ENCODE measurements at regions not wholly inside any gene's neighbourhood (a gene's known extent, or its start where the extent isn't known, plus 50 kb on each side); places are given as distances from the start of the nearest gene placed in this dataset.
A peak's percentile ranks its signal among the peaks of the same experiment; 100 is the strongest.
"Not testable (repeated sequence)": the region's sequence is repeated elsewhere in the genome, so short reads cannot be mapped to it uniquely, and the experiment has no call there.

DNA sequence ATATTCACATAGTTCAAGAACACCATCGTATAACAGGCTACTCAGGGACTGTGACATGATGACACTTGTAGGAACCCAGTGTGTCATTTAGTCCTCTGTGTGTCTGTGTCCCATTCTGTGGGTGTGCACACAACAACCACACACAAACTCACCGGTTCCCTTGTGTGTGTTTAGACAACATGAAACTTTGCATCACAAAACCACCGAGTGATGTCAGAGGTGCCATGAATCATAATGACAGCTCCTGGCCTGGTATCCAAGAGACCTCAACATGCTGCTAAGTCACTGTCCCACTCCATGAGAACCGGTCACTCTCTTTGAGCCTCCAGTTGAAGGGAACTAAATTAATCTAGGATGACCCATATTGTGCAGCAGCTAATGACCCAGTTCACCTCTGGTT, 421.3 kb downstream of the PREX1 start:
- DNase-seq (ENCODE audit: low read depth, low spot score): peak; percentile 45

DNA sequence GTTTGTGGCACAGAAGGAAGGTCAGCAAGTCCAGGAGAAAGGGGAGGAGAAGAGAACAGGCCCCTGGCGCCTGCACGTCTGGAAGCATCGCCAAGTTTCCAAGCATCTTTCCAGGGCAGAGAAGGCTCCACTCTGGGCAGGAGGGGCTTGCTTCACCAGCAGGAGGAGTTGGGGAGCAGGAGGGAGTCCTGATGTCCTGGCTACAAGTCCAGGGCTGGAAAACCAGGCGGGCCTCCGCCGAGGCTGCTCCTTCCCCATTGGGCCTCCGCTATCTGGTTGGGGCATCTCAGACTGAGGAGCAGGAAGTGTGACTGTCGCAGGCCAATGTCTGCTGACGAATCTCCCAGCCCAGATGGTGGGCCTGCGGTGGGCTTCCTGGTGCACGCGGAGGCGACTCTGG, 421.9 kb downstream of the PREX1 start:
- peak; percentile 76 for DNase-seq (ENCODE audit: low read depth, low spot score)

DNA sequence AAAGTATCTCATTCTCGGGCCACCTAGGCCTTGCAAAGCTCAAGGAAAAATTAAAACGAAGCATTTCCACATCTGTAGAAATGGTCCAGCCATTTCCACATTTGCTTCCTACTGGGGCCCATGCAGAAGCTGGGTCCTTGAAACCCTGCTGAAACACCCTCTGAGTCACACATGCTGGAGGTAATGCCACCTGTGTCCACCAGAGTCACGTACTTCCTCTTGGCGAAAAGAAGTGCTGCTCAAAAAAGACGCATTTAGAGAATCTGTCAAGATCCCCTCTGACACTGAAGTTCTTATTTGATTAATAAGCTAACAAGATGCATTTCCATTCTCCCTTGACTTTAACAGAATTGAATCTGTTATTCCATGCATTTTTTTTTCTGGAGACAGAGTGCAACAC, 423.2 kb downstream of the PREX1 start:
- DNase-seq (ENCODE audit: low read depth, low spot score): no peak

DNA sequence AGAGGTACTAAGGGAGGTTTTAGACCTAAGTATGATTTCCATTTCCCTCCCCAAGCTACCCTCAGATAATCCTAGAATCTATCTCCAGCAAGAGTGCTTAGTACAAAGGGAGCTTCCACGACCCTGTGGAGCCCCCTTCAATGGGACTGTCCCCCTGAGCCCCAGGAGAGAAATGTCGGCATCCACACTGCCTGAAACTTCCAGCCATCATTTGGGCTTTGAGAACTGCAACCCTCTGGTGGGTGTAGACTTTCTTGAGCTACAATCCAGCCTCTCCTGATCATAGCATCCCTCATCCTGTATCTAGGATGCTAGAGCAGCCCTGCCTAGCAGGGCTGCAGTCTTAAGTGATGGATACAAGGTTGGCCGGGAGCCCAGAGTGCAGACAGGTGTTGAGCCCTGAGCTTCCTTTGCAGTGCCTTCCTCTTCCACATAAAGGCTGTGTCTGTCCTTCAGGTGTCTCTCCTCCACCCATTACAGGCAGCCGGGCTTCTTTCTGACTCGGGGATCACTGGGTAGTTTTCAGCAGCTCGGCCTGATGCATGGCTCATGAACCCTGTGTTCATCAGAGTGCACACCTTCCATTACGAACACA, 424.5 kb downstream of the PREX1 start:
- DNase-seq (ENCODE audit: low read depth, low spot score): no peak

DNA sequence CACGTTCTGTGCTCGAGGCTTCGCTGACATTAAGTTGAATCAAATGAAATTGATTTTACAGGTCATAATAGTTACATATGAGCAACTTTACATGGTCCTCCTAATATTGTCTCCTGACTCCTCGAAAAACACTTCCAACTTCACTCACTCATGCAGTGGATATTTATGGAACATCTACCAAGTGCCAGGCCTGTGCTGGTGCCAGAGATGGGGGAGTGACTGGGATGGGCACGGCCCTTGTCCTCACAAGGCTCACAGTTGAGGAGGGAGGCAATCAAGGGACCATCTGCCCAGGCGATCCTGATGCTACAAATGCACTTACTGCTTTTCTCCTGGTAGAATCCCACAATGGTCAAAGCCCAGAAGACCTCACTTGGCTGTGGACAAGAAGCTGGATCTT, 426.4 kb downstream of the PREX1 start:
- DNase-seq (ENCODE audit: low read depth, low spot score): no peak

DNA sequence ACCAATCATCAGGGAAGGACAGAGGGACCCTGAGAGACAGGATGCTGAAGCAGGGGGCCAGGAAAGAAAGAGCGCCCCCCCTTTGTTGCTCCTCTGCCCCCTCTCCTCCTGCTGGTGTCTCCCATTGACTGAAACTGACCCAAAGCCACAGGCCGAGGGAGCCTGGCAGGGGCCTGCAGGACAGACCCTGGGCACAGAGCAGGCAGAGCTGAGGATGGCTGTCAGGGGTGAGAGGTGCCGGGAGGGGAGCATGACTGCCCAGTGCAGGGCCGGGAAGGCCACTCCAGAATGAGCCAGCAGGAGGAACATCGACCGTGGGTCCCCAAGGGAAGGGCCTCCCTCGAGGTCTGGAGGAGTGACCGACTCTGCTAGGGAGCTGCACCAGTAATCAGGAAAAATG, 427.8 kb downstream of the PREX1 start:
- DNase-seq (ENCODE audit: low read depth, low spot score): no peak

DNA sequence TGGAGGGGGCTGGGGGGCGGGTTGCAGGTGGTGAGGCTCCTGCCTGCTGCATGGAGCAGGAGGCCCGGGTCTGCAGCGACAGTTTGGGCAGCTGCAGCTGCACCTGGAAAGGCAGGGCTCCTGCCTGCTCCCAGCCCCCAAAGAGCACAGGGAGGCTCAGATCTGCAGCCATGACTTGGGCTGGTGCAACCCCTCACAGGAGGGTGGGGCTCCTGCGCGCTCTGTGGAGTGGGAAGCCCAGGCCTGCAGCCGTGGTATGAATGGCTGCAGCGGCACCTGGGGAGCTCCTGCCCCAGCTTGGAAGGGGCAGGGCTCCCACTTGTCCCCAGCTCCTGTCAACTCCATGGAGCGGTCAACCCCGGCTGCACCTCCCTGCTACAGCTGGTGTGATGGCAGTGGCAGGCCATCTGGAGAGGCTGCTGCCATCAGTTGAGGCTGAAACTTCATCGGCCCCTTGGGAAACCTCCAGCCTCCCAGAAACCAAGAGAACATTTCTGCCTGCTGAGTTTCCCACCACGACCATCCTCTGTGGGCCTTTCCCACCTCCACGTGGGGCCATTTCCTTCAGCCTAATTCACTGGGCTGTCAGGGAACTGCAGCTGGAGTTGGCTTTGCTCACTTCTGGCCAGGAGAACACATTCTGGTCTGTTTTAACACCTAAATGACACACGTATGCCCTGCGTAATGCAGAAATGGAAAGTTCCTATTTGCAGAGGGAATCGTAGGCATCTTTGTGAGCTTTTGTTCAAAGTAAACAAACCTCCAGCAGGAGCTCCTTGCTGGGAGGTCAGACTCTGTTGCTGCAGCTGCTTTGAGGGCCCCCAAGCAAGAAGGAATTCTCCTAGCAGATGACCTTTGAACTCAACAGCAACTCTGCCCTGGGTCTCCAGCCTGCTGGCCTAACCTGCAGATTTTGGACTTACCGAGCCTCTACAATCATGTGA, 429.0 kb downstream of the PREX1 start:
- no peak for DNase-seq (ENCODE audit: low read depth, low spot score)

DNA sequence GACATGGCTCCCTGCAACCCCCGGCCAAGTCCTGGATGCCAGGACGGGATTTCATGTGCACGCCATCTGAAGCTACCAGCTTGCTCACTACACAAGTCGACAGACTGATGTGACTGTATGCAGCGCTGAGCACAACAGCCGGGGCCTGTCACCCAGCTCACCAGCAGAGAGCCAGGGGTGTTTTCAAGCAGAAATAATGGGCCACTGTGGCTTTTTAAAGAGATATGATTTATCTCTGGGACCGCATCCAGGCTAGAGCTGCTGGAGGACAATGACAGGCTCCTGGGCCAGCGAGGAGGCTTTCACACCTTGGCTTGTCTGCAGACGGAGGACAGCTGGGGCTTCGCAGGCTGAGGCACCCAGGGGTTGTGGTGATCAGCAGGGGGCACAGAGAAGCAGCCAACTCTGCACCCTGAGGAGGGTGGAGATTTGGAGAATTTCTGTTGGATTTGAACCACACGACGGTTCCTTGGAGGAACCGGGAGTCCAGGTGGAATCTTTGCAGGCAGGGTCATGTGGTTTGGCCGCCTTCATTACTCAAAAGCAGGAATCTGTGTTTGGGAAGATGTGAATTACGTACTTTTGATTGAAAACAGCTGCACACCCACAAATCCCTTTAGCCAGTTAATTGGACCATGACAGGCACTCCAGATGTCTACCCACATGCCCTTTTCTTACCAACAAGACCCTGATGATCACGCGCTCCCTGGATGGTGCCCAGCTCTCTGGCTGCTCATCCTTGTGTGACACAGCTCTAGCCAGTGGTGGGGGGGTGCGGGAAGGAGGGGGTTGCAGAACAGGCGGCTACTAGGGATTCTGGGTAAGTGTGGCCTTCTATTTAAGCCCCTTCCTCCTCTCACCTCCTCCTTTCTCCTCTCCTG, 430.6 kb downstream of the PREX1 start:
- not testable (repeated sequence) for DNase-seq (ENCODE audit: low read depth, low spot score)

DNA sequence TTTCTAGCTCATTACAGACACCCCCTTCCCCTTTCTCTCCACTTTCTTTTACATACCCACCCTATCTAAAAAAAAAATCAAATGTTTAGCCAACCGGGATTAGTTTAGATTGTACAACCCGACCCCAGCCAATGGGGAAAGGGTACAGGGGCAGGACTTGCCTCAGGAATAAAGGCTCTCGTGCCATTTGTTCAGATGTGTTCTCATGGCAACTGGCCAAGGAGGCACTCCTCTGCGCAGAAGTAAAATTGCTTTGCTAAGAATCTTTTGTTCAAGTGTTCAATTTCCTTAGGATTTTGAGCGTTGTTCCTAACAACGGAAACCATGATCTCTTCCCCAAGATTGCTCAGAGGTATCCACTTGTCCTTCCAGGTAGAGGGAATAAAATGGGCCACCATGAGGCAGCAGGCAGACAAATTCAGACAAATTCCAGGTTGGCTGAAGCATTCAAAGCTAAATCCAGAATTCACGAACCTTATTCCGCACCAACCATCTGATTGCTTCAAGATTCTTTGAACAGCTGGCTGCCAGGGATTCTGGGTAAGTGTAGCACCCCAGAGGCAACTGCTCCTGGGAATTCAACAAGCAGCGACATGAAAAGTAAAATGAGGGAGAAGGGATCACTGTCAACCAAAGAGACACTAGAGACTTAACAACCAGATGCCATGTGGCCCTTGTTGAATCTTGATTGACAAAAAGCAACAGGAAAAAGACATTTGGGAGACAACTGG, 431.8 kb downstream of the PREX1 start:
- no peak for DNase-seq (ENCODE audit: low read depth, low spot score)

DNA sequence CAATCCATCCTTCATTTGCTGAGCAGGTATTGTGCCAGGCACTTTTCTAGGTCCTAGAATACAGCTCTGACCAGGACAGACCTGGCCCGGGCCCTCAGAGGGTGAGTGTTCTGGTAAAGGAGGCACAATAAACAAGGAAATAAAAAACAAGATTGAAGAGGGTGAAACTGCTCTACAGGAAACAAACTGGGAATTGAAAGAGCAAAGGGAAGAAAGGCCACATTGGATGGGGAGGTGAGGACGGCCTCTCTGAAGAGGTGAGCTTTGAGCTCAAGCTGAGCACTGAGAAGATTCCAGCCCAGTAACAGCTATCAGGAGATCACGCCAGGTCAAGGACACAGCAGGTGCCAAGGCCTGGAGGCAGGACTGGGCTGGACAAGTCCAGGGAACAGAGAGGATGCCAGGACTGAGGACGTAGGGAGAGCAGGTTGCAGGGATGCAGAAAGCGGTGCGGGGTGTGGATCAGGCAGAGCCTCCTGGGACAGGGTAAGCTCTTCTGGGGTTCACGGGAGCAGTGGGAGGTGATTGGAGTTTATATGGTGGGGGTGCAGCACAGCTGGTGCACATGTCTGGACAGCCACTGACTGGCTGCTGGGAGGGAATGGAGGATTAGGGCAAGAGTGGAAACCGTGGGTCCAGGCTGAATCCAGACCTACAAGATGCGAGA, 433.3 kb downstream of the PREX1 start:
- DNase-seq (ENCODE audit: low read depth, low spot score): no peak

DNA sequence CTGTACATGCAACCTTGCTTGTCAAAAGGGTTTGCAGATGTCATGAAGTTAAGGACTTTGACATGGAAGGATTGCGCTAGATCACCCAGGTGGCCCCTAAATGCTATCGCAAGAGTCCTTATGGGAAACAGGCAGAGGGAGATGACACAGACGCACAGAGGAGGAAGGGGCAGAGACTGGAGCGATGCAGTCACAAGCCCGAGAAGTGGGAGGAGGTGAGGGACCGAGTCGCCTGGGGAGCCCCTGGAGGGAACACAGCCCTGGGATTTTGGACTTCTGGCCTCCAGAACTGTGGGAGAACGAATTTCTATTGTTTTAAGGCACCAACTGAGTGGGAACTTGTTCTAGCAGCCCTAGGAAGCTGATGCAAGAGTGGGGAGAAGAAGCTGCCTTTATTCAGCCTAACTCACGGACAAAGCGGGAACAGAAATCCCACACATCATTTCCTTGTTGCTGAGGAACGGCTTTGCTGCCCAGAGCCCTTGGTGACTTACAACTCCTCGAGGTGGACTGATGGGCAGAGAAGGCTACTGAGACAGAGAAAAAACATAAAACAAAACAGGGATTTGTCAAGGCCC, 434.0 kb downstream of the PREX1 start:
- DNase-seq (ENCODE audit: low read depth, low spot score): no peak

DNA sequence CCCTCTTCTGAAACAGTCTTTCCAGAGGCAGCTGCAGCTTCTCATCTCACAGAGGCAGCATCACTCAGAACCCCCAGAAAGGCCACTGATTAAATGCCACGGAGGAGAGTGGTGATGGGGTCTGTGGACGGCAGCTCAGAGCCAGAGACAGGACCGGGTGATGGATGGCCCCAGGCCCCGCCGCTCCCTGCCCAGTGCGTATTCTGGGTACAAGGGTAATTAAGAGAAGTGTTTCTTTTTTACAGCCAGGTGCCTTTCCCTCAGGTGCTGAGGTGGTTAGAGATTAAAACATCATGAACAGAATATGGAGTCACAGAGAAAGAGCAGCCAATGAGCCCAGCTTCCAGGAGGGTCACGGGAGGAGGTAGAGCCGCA, 434.5 kb downstream of the PREX1 start:
- no peak for DNase-seq (ENCODE audit: low read depth, low spot score)

DNA sequence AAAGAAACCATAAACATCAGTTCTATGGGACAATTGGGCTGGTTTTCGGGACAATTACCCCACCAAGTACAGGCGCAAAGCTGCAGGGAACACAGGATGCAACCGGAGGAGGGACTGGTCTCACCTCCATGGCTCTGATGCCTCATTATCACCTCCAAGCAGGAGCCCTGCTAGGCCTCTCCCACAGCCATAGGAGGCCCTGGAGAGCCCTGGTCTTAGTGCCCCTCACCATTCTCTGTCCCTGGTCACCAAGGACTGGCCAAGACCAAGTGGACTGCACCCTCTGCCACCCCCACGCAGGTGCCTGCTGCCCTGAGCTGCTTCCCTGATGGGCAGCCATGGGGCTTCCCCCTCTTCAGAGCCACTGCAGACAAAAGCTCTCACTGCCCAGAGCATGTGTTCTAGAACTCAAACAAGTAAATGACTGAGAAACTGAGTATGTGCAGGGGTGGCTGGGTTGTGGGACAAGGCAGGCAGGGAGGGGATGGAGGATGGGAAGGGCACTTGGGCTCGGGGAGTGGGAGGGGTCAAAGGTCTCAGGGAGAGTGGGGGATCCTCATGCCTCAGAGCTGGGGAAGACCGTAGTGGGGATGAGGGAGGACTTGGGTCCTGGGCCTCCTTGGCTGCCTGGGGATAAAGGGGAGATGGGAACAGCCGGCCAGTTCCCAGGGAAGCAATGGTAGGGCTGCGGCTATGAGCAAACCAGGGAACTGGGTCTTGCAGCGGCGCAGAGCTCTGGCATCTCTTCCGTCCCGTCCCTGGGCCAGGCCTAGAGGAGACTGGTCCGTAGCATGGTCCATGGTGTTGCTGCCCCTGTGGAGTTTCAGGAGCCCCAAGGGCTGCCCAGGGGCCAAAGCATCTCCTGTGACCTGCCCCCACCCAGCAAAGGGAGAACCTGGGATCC, 435.1 kb downstream of the PREX1 start:
- DNase-seq (ENCODE audit: low read depth, low spot score): no peak

DNA sequence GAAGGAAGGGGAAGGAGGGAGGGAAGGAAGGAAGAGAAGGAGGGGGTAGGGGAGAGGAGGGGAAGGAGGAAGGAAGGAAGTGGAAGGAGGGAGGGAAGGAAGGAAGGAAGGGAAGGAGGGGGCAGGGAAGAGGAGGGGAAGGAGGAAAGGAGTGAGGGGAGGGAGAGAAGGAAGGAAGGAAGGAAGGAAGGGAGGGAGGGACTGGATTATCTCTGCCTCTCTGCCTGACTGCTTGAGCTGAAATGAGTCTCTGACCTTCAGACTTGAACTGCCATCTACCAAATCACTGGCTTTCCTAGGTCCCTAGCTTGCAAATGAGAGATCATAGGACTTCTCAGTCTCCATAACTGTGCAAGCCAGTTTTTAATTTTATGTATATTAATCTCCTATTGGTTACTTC, 436.8 kb downstream of the PREX1 start:
- no peak for DNase-seq (ENCODE audit: low read depth, low spot score)

DNA sequence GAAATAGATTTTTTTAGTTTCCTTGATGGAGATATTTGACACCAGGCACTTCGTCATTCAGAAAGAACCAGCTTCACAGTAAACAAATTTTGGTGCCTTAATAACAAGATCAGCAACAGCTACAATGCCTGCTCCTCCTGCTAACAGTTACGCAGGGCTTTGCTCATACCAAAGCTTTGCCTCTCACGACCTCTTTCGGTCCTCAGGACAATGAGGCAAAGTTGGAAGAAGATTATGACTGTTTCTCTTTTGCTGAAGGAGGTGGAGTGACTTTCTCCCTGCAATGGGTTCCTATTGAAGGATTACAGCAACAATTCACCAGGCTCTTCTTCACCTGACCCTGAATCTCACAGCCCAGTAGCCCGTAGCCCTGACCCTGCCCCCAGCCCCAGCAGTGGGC, 440.1 kb downstream of the PREX1 start:
- DNase-seq (ENCODE audit: low read depth, low spot score): no peak

DNA sequence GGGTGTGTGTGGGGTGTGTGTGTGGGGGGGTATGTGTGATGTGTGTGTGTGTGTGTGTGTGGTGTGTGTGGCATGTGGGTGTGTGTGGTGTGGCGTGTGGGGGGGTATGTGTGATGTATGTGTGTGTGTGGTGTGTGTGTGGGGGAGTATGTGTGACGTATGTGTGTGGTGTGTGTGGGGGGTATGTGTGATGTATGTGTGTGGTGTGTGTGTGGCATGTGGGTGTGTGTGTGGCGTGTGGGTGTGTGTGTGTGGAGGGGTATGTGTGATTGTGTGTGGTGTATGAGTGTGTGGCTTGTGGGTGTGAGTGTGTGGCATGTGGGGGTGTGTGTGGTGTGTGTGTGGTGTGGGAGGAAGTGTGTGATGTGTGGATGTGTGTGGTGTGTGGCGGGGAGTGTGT, 442.3 kb downstream of the PREX1 start:
- no peak for DNase-seq (ENCODE audit: low read depth, low spot score)

DNA sequence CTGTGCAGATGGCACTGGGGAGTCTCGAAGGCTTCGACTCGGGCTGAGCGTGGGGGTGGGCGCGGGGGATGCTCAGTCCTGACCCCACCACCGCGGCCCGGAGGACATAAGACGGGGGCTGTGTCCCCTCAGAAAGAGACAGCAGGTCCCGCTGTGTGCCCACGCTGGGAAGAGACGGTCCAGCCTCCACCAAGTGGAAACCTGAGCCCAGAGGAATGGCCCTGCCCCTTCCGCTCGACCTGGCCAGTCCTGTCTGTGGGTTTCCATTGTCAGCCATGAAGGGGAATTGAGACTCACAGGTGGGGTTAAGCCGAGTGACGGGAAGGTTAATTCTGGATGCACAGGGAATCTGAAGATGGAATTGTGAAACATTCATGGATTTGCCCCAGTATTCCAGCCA, 442.7 kb downstream of the PREX1 start:
- no peak for DNase-seq (ENCODE audit: low read depth, low spot score)

DNA sequence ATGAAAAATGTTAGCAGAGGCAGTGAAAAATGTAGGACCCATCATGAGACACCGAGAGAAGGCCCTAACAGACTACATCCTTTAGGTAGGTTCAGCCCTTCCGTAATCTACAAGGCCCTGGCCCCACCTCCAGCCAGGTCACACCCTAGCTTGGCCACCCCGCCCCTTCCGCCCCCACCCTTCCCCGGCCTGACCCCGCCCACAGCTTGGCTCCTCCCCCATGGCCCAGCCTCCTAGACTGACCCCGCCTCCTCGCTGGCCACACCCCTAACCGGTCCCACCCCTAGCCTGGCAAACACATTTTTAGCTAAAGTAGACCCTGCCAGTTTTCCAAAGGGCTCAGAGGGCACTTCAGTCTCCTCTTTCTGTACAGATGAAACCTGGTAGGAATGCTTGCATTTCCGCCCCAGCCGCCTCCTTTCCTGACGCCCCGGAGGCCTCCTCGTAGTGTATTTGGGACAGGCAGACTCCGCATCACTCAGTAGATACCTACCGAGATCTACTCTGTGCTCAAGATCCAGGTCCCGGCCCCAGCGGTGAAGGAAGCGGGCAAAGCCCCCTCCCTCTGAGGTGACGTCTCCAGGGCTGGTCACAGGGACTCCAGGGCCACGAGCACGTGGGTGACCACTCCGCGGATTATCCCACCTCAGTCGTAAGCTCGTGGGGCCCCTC, 443.5 kb downstream of the PREX1 start:
- peak; percentile 69 for DNase-seq (ENCODE audit: low read depth, low spot score)

DNA sequence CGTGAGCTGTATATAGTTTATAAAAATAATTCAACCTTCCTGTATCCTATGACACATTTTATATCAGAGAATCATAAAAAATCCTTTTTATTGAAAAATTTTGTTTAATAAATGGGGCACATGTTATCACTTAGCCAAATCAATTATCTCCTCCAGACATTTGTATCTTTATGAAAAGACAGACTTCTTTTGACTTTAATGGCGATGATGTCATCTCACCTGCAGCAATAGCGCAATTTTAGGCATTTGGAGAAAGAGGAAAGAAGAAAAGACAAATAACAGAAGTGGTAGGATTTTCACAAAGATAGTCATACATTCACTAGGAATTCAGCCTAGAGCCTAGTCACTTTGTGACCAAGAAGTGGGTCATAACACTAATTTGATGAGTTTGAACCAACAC, 444.5 kb downstream of the PREX1 start:
- no peak for DNase-seq (ENCODE audit: low read depth, low spot score)
